DOHH2 (cell line): ENCODE measurements at regions not wholly inside any gene's neighbourhood (a gene's known extent, or its start where the extent isn't known, plus 50 kb on each side); places are given as distances from the start of the nearest gene placed in this dataset.

Experiments used
- CTCF ChIP-seq: fragments of 200-600 bp; sonication (generic); IDR thresholded peaks from one replicate; pipeline ENCODE4 v1.5.1; 2014; ENCODE audit warnings: antibody characterized with exemption, mild to moderate bottlenecking, low read depth, low read length; ENCODE audit not compliant: poor library complexity, severe bottlenecking
- EZH2phosphoT487 ChIP-seq: fragments of 200-600 bp; sonication (generic); IDR thresholded peaks from 2 replicates; pipeline ENCODE4 v1.6.1; 2017; ENCODE audit warnings: borderline replicate concordance, mild to moderate bottlenecking, antibody characterized with exemption, low read length, moderate library complexity, mixed read lengths

- TF ChIP-seq CTCF (no peak), EZH2phosphoT487 (no peak)
These were observed 110.8 kb upstream of the LIPC start for GRCh38 chr15:58321034-58321433.
